Gastroesophageal sphincter (tissue), 3 donors: ENCODE measurements at regions not wholly inside any gene's neighbourhood (a gene's known extent, or its start where the extent isn't known, plus 50 kb on each side); places are given as distances from the start of the nearest gene placed in this dataset.

Experiments used
- POLR2AphosphoS5 ChIP-seq: sonication (generic); formaldehyde crosslinking; IDR thresholded peaks from one replicate; pipeline ENCODE4 v1.6.1; 2017; ENCODE audit warnings: antibody characterized with exemption
- TF ChIP-seq, protein P1 (sequence below), 4 experiments: fragments of 200-600 bp in 2 of 4; fragments of 450-650 bp in 2 of 4; sonication (generic) in 1 of 4; IDR thresholded peaks; one replicate each; pipeline ENCODE4 v1.5.1; 2017 to 2019; ENCODE audit warnings: antibody characterized with exemption in 4 of 4, mild to moderate bottlenecking in 2 of 4, moderate library complexity in 2 of 4

DNA sequence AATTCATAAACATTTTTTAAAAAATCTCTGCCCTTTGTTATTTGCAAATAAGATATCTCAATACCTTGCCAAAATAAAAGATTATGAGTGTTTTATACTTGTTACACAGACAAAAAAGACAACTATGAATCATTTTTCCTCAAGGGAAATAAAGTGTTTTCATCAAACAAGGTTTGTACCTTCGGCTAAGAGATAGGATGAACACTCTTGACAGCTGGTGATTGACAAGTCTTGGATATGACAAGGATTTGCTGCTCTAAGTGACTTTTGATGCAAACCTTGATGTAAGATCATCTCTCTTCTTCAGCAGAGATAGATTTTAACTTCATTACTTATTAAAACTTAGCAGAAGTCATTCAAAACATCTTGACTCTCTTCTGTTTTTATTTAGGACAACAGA is 514.3 kb upstream of the IRAK1BP1 start:
- TF ChIP-seq, protein P1, sequence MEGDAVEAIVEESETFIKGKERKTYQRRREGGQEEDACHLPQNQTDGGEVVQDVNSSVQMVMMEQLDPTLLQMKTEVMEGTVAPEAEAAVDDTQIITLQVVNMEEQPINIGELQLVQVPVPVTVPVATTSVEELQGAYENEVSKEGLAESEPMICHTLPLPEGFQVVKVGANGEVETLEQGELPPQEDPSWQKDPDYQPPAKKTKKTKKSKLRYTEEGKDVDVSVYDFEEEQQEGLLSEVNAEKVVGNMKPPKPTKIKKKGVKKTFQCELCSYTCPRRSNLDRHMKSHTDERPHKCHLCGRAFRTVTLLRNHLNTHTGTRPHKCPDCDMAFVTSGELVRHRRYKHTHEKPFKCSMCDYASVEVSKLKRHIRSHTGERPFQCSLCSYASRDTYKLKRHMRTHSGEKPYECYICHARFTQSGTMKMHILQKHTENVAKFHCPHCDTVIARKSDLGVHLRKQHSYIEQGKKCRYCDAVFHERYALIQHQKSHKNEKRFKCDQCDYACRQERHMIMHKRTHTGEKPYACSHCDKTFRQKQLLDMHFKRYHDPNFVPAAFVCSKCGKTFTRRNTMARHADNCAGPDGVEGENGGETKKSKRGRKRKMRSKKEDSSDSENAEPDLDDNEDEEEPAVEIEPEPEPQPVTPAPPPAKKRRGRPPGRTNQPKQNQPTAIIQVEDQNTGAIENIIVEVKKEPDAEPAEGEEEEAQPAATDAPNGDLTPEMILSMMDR (IDR thresholded peaks at IDR 0.05) = no peak
- no peak for TF ChIP-seq POLR2AphosphoS5
